Kidney glomerular epithelial cell (primary cell): ENCODE measurements at regions not wholly inside any gene's neighbourhood (a gene's known extent, or its start where the extent isn't known, plus 50 kb on each side); places are given as distances from the start of the nearest gene placed in this dataset.

Experiments used
- DNase-seq: peaks from one replicate; lab custom pipeline; 2025; lab: John Stamatoyannopoulos, UW

GRCh38 chr10:90602862-90603610 is 254.8 kb downstream of the HTR7 start:
- no peak for DNase-seq

GRCh38 chr10:90604636-90605035 is 253.2 kb downstream of the HTR7 start:
- peak; percentile 35 for DNase-seq

- DNase-seq: no peak
These were observed 252.3 kb downstream of the HTR7 start for GRCh38 chr10:90605506-90605905.

- DNase-seq: no peak
These were observed 245.6 kb downstream of the HTR7 start for GRCh38 chr10:90612276-90612675.

GRCh38 chr10:90614631-90615030 is 243.2 kb downstream of the HTR7 start:
- no peak for DNase-seq

- DNase-seq: peak; percentile 2
These were observed 236.3 kb downstream of the HTR7 start for GRCh38 chr10:90621577-90621976.

GRCh38 chr10:90635111-90635765 is 222.6 kb downstream of the HTR7 start:
- no peak for DNase-seq

- DNase-seq: no peak
These were observed 217.1 kb downstream of the HTR7 start for GRCh38 chr10:90640756-90641155.

- DNase-seq: no peak
These were observed 216.1 kb downstream of the HTR7 start for GRCh38 chr10:90641731-90642130.

- DNase-seq: no peak
These were observed 215.7 kb downstream of the HTR7 start for GRCh38 chr10:90642136-90642535.

- DNase-seq: no peak
These were observed 215.2 kb downstream of the HTR7 start for GRCh38 chr10:90642650-90643049.

- DNase-seq: no peak
These were observed 213.7 kb downstream of the HTR7 start for GRCh38 chr10:90644165-90644564.

GRCh38 chr10:90650858-90651257 is 207.0 kb downstream of the HTR7 start:
- DNase-seq: no peak

- DNase-seq: no peak
These were observed 205.3 kb downstream of the HTR7 start for GRCh38 chr10:90652519-90652918.

GRCh38 chr10:90658791-90659190 is 199.0 kb downstream of the HTR7 start:
- DNase-seq: no peak

- no peak for DNase-seq
These were observed 191.8 kb downstream of the HTR7 start for GRCh38 chr10:90665905-90666662.

- DNase-seq: no peak
These were observed 183.4 kb downstream of the HTR7 start for GRCh38 chr10:90674461-90674860.

- no peak for DNase-seq
These were observed 182.9 kb downstream of the HTR7 start for GRCh38 chr10:90674928-90675327.

- DNase-seq: no peak
These were observed 182.2 kb downstream of the HTR7 start for GRCh38 chr10:90675621-90676020.
